A549 (cell line): ENCODE measurements at regions not wholly inside any gene's neighbourhood (a gene's known extent, or its start where the extent isn't known, plus 50 kb on each side); places are given as distances from the start of the nearest gene placed in this dataset.

Experiments
- BHLHE40 ChIP-seq: IDR thresholded peaks from 2 replicates; pipeline ENCODE4 v1.6.1; 2012; ENCODE audit warnings: low read depth, low read length, inconsistent platforms
- CHD2 ChIP-seq: fragments of 150-350 bp; IDR thresholded peaks from 2 replicates; pipeline ENCODE4 v1.6.1; 2014; ENCODE audit warnings: low read length; ENCODE audit not compliant: partially characterized antibody
- CTCF ChIP-seq: fragments of >200 bp; sonication (Bioruptor Twin); formaldehyde crosslinking; IDR thresholded peaks from 3 replicates; pipeline ENCODE4 v1.5.1; 2016
- EP300 ChIP-seq, 2 experiments: fragments of >200 bp; sonication (Bioruptor Twin); formaldehyde crosslinking; IDR thresholded peaks; 2 replicates in 1 of 2; 3 replicates in 1 of 2; pipeline ENCODE4 v1.6.1; 2016 to 2017
- JUN ChIP-seq, 2 experiments: fragments of >200 bp; sonication (Bioruptor Twin); formaldehyde crosslinking; IDR thresholded peaks; 2 replicates in 1 of 2; 3 replicates in 1 of 2; pipeline ENCODE4 v1.6.1; 2016 to 2017
- KDM1A ChIP-seq: fragments of 200-600 bp; sonication (generic); IDR thresholded peaks from 2 replicates; pipeline ENCODE4 v1.6.1; 2016; ENCODE audit warnings: low read depth, mild to moderate bottlenecking
- MYC ChIP-seq: IDR thresholded peaks from 2 replicates; pipeline ENCODE4 v1.6.1; 2012; ENCODE audit warnings: mild to moderate bottlenecking, inconsistent platforms, low read length, improper control_type of control experiment, borderline replicate concordance
- POLR2A ChIP-seq: IDR thresholded peaks from 2 replicates; pipeline ENCODE4 v1.6.1; 2012; ENCODE audit warnings: mild to moderate bottlenecking, low read length
- POLR2AphosphoS2 ChIP-seq: conservative IDR thresholded peaks from 2 replicates; pipeline ENCODE4 v1.6.1; 2012; ENCODE audit warnings: low read length, improper control_type of control experiment, inconsistent platforms
- TP53 ChIP-seq: fragments of 250-450 bp; sonication (Bioruptor Pico); IDR thresholded peaks from 2 replicates; pipeline ENCODE4 v1.5.0; 2021; ENCODE audit warnings: mild to moderate bottlenecking, moderate library complexity

DNA sequence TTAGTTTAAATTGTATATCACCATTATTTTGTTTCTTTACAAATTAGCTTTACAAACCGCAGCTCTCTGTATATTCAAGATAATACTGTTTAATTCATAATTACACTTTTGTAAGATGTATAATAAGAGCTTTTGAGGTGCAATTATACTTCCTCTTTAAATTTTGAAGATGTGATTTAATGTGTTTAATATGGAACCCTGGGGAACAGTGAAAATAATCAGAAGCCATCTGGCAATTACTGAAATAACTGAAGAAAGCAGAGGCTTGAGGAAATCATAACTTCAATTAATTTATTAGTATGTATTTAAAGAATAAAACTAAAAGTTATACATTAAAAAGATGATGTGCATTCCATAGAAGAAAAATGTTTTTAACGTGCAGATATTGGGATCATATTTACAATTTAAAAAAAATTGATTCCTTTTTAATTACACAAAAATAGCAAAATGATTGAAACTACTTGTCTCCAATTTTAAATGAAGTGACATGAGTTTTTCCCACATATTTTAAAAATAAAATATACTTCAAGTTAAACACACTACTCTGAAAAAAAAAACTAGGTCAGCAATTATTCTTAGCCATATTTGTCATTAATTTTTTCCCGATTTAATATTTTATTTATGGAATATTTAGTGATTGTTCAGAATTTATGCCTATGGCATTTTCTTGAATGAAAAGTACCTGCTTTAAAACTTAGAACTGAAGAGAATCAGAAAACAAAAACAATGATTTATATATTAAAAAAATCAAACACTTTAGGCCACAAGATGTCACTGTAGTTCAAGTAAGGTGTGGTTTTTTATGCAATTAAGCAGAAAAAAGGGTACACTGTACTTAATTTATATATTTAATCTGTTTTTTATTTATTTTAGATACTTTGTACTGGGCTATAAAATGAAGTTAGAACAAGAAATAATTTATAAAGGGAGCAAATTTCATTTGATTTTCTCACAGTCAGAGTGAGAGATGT lies 942.7 kb upstream of the NDST4 start:
- TF ChIP-seq TP53 (CRISPR knock-in tag) (no peak), CTCF (peak; percentile 34; the same call in 2 of the 3 replicates), MYC (no peak), POLR2A (no peak), POLR2AphosphoS2 (no peak), JUN (IDR thresholded peaks at IDR 0.05) (no peak), CHD2 (no peak), BHLHE40 (no peak), KDM1A (no peak), EP300 (IDR thresholded peaks at IDR 0.05) (no peak)
